GM12878 (cell line): ENCODE measurements at regions not wholly inside any gene's neighbourhood (a gene's known extent, or its start where the extent isn't known, plus 50 kb on each side); places are given as distances from the start of the nearest gene placed in this dataset.
A peak's percentile ranks its signal among the peaks of the same experiment; 100 is the strongest.

Experiments used
- ATAC-seq: fragments of 200-7000 bp; cut with Tn5 transposase; 3 replicates; pipeline ENCODE4 v1.9.1; 2020; ENCODE audit warnings: mild to moderate bottlenecking, moderate library complexity
- BruUV-seq: library from RNA; stranded (reverse); fragments of 400-500 nt; replicated peaks from 2 replicates; lab custom pipeline; 2021; lab: Mats Ljungman, UMichigan
- CTCF ChIA-PET: fragments of 300-600 bp; sonication (Branson Sonifier 250); formaldehyde crosslinking; extraction: SDS; loops from one replicate; lab custom pipeline; 2021; ENCODE audit warnings: inconsistent platforms; lab: Yijun Ruan, JAX
- POLR2A ChIA-PET: fragments of 350-600 bp; formaldehyde crosslinking; extraction: SDS; loops from one replicate; lab custom pipeline; 2021; ENCODE audit warnings: inconsistent platforms; lab: Charles Lee
- RAD21 ChIA-PET: fragments of 300-600 bp; sonication (Branson Sonifier 250); formaldehyde crosslinking; loops from one replicate; lab custom pipeline; 2023; ENCODE audit warnings: antibody characterized with exemption; ENCODE audit not compliant: unreplicated experiment; lab: Charles Lee
- SMC1A ChIA-PET: fragments of 300-600 bp; sonication (Branson Sonifier 250); formaldehyde crosslinking; loops from one replicate; lab custom pipeline; 2023; ENCODE audit not compliant: unreplicated experiment, uncharacterized antibody; lab: Charles Lee
- DNase-seq: peaks from one replicate; pipeline ENCODE4 v3.0.0-alpha.2; 2011; ENCODE audit warnings: low read depth, low spot score
- FAIRE-seq: peaks from 3 replicates; lab custom pipeline; 2011; peaks lifted over from hg19 to GRCh38; lab: Jason Lieb, UNC
- H2AFZ ChIP-seq: 2 replicates; pipeline ENCODE4 v1.6.0; 2011; ENCODE audit warnings: low read depth, low read length, control low read depth; ENCODE audit not compliant: control insufficient read depth
- H3K27ac ChIP-seq: 2 replicates; pipeline ENCODE4 v1.5.1; 2011; ENCODE audit warnings: control low read depth; ENCODE audit not compliant: control insufficient read depth, insufficient read depth
- H3K27me3 ChIP-seq, 2 experiments: replicated peaks in 1 of 2; 2 replicates each; pipeline versions ENCODE4 v1.6.0 to v1.6.1; 2011; ENCODE audit warnings: low read length in 1 of 2; ENCODE audit not compliant: control insufficient read depth in 2 of 2, insufficient read depth in 2 of 2
- H3K36me3 ChIP-seq, 2 experiments: 2 replicates each; pipeline ENCODE4 v1.5.1; 2011; ENCODE audit warnings: low read length in 1 of 2; ENCODE audit not compliant: control insufficient read depth in 2 of 2, insufficient read depth in 2 of 2
- H3K4me1 ChIP-seq: 2 replicates; pipeline ENCODE4 v1.6.1; 2011; ENCODE audit warnings: mild to moderate bottlenecking, low read length, moderate library complexity, mixed read lengths; ENCODE audit not compliant: control insufficient read depth, insufficient read depth
- H3K4me2 ChIP-seq: 2 replicates; pipeline ENCODE4 v1.6.0; 2011; ENCODE audit warnings: control low read depth; ENCODE audit not compliant: control insufficient read depth, insufficient read depth
- H3K4me3 ChIP-seq: fragments of 200-600 bp; sonication (generic); 2 replicates; pipeline ENCODE4 v1.5.1; 2016
- H3K79me2 ChIP-seq: 2 replicates; pipeline ENCODE4 v1.6.0; 2011; ENCODE audit warnings: low read length; ENCODE audit not compliant: control insufficient read depth, insufficient read depth
- H3K9ac ChIP-seq: 2 replicates; pipeline ENCODE4 v1.8.0; 2011; ENCODE audit warnings: low read length, control low read depth, mixed read lengths; ENCODE audit not compliant: control insufficient read depth, insufficient read depth
- H3K9me3 ChIP-seq: replicated peaks from 3 replicates; pipeline ENCODE4 v1.5.1; 2011; ENCODE audit warnings: mild to moderate bottlenecking, low read length; ENCODE audit not compliant: control insufficient read depth, insufficient read depth
- H4K20me1 ChIP-seq: 2 replicates; pipeline ENCODE4 v1.6.0; 2011; ENCODE audit not compliant: control insufficient read depth, insufficient read depth
- ASH2L ChIP-seq: fragments of 300-600, 200-600 bp; sonication (generic); IDR thresholded peaks from 2 replicates; pipeline ENCODE4 v1.6.1; 2017; ENCODE audit warnings: low read depth, mild to moderate bottlenecking, borderline replicate concordance
- BHLHE40 ChIP-seq, 2 experiments: fragments of 450-650 bp in 1 of 2; IDR thresholded peaks; 2 replicates each; pipeline ENCODE4 v1.6.1; 2011 to 2017; ENCODE audit warnings: low read depth in 2 of 2, borderline replicate concordance in 1 of 2, improper control_type of control experiment in 1 of 2, low read length in 1 of 2, mild to moderate bottlenecking in 1 of 2
- IKZF1 ChIP-seq: fragments of 450-650 bp; conservative IDR thresholded peaks from 2 replicates; pipeline ENCODE4 v1.6.1; 2017; ENCODE audit warnings: antibody characterized with exemption, mild to moderate bottlenecking
- MYC ChIP-seq: IDR thresholded peaks from 2 replicates; pipeline ENCODE4 v1.6.1; 2011; ENCODE audit warnings: mild to moderate bottlenecking, low read length, moderate library complexity, inconsistent platforms; ENCODE audit not compliant: insufficient read depth, insufficient replicate concordance, insufficient read length, severe bottlenecking
- RB1 ChIP-seq: fragments of 450-650 bp; formaldehyde crosslinking; IDR thresholded peaks from 2 replicates; pipeline ENCODE4 v1.6.1; 2017; ENCODE audit warnings: mild to moderate bottlenecking, borderline replicate concordance
- RCOR1 ChIP-seq: conservative IDR thresholded peaks from 2 replicates; pipeline ENCODE4 v1.6.1; 2012; ENCODE audit warnings: low read depth, low read length, improper control_type of control experiment
- SP1 ChIP-seq: IDR thresholded peaks from one replicate; pipeline ENCODE4 v1.6.1; 2011; ENCODE audit warnings: low read depth, low read length
- SPI1 ChIP-seq: IDR thresholded peaks from 2 replicates; pipeline ENCODE4 v1.6.1; 2011; ENCODE audit warnings: low read depth, mild to moderate bottlenecking, low read length, moderate library complexity, borderline replicate concordance; ENCODE audit not compliant: insufficient read depth
- USF1 ChIP-seq: IDR thresholded peaks from 2 replicates; pipeline ENCODE4 v1.6.1; 2011; ENCODE audit warnings: borderline replicate concordance, low read depth, mild to moderate bottlenecking, moderate library complexity, mixed read lengths, low read length; ENCODE audit not compliant: insufficient read depth; ENCODE audit errors: extremely low read length
- WRNIP1 ChIP-seq: IDR thresholded peaks from 2 replicates; pipeline ENCODE4 v1.6.1; 2011; ENCODE audit warnings: low read depth, low read length, improper control_type of control experiment, borderline replicate concordance
- YBX1 ChIP-seq: fragments of 450-650 bp; IDR thresholded peaks from 2 replicates; pipeline ENCODE4 v1.6.1; 2016; ENCODE audit warnings: antibody characterized with exemption
- ZBTB11 ChIP-seq: fragments of 450-650 bp; formaldehyde crosslinking; IDR thresholded peaks from 2 replicates; pipeline ENCODE4 v1.5.0; 2022; ENCODE audit warnings: mild to moderate bottlenecking, missing genetic modification characterization
- WGBS: methylation state at CpG from one replicate; pipeline ENCODE4 v1.1.6; 2016; ENCODE audit warnings: low lambda C conversion rate; ENCODE audit not compliant: insufficient replicate concordance, insufficient coverage; ENCODE audit errors: missing lambda C conversion rate; 5-methylcytosine and 5-hydroxymethylcytosine counted together
- in situ Hi-C: fragments of 300-500 bp; cut with MboI; formaldehyde crosslinking; loops from 9 replicates; pipeline ENCODE4 v1.14.3; 2018; ENCODE audit warnings: mixed read lengths
- intact Hi-C: fragments of 100-400 bp; cut with micrococcal nuclease; formaldehyde crosslinking; loops from one replicate; pipeline ENCODE4 v1.14.2; 2022; ENCODE audit not compliant: unreplicated experiment

- no peak for TF ChIP-seq RB1
- no peak for TF ChIP-seq ZBTB11 (CRISPR knock-in tag)
- TF ChIP-seq MYC, result no peak
- no peak for TF ChIP-seq ASH2L
- TF ChIP-seq SP1, result no peak
- TF ChIP-seq YBX1, result no peak
- no peak for TF ChIP-seq IKZF1
Observed at GRCh38 chr14:80109055-80109454, 102.2 kb downstream of the DIO2 start (continued).

GRCh38 chr14:80108430-80108829, 102.9 kb downstream of the DIO2 start:
- Histone ChIP-seq H3K27me3 (no peaks in the 10 kb centered on the region), H4K20me1 (no peaks in the 10 kb centered on the region), H3K4me1 (no peaks in the 10 kb centered on the region), H3K9me3 (no peaks in the 10 kb centered on the region), H3K36me3 (no peaks in the 10 kb centered on the region), H3K9ac (no peak overlapping the region), H3K79me2 (no peaks in the 10 kb centered on the region), H3K4me3 (no peak overlapping the region), H2AFZ (no peak overlapping the region), H3K27ac (no peak overlapping the region), H3K4me2 (no peak overlapping the region)
- TF ChIP-seq BHLHE40 (IDR thresholded peaks at IDR 0.05; ENCODE audit: borderline replicate concordance in 1 of 2, low read depth in 2 of 2, low read length in 1 of 2) (no peak), WRNIP1 (no peak), USF1 (no peak), RCOR1 (no peak), SPI1 (peak; percentile 29; the same call in 1 of the 2 replicates)
- 0% methylated on average over 2 of the region's 2 CpGs for WGBS
- POLR2A ChIA-PET, result no interaction called here
- ATAC-seq (no peak), FAIRE-seq (no peak), DNase-seq (no peak)
- CTCF ChIA-PET, result interaction anchor here (0.6 kb wide), 1 partner anchor 10 kb away, joined by 3 read pairs; no protein-coding TSS in a partner anchor
- RAD21 ChIA-PET, result no interaction called here
- BruUV-seq, result no TSS peak
- intact Hi-C loops (no loop called here), in situ Hi-C loops (no loop called here)
- SMC1A ChIA-PET, result no interaction called here
